Epithelial cell of esophagus (primary cell): ENCODE measurements at regions not wholly inside any gene's neighbourhood (a gene's known extent, or its start where the extent isn't known, plus 50 kb on each side); places are given as distances from the start of the nearest gene placed in this dataset.

Source experiments
- DNase-seq: peaks from one replicate; pipeline ENCODE4 v3.0.0; 2010; ENCODE audit warnings: low read depth
- H3K4me3 ChIP-seq: 2 replicates; pipeline ENCODE4 v1.5.1; 2011; ENCODE audit warnings: mild to moderate bottlenecking, low read length, control low read depth
- CTCF ChIP-seq: IDR thresholded peaks from 2 replicates; pipeline ENCODE4 v1.5.1; 2011; ENCODE audit warnings: low read depth, mild to moderate bottlenecking, low read length, control low read depth, inconsistent platforms; ENCODE audit not compliant: insufficient read depth; ENCODE audit errors: missing control alignments

GRCh38 chr2:2839782-2840531 is 508.9 kb upstream of the MYT1L start:
- no peak for TF ChIP-seq CTCF
- H3K4me3 ChIP-seq = no peak overlapping the region
- DNase-seq = no peak

GRCh38 chr2:2839393-2839781 is 508.3 kb upstream of the MYT1L start:
- TF ChIP-seq CTCF = no peak
- no peak for DNase-seq
- H3K4me3 ChIP-seq = no peak overlapping the region

GRCh38 chr2:2838548-2838845 is 507.4 kb upstream of the MYT1L start:
- H3K4me3 ChIP-seq = no peak overlapping the region
- no peak for TF ChIP-seq CTCF
- DNase-seq = no peak

GRCh38 chr2:2837746-2838547 is 506.9 kb upstream of the MYT1L start:
- no peak overlapping the region for H3K4me3 ChIP-seq
- DNase-seq = no peak
- no peak for TF ChIP-seq CTCF

- no peak overlapping the region for H3K4me3 ChIP-seq
- no peak for DNase-seq
- TF ChIP-seq CTCF = no peak
Measured at GRCh38 chr2:2836343-2837070, 505.4 kb upstream of the MYT1L start.

GRCh38 chr2:2834516-2835254 is 503.6 kb upstream of the MYT1L start:
- TF ChIP-seq CTCF = no peak
- no peak for DNase-seq
- H3K4me3 ChIP-seq = no peak overlapping the region
